DND-41 (cell line): ENCODE measurements at regions not wholly inside any gene's neighbourhood (a gene's known extent, or its start where the extent isn't known, plus 50 kb on each side); places are given as distances from the start of the nearest gene placed in this dataset.

Source experiments
- ATAC-seq: fragments of 200-7000 bp; cut with Tn5 transposase; 3 replicates; pipeline ENCODE4 v1.9.1; 2021; ENCODE audit warnings: low read depth; ENCODE audit not compliant: insufficient read depth
- DNase-seq: peaks from one replicate; pipeline ENCODE4 v3.0.0-alpha.2; 2020
- H2AFZ ChIP-seq: 2 replicates; pipeline ENCODE4 v1.6.0; 2012; ENCODE audit warnings: low read depth, low read length
- H3K27ac ChIP-seq: 2 replicates; pipeline ENCODE4 v1.5.1; 2012; ENCODE audit warnings: low read length, inconsistent platforms
- H3K27me3 ChIP-seq: fragments of 200-600 bp; sonication (generic); 2 replicates; pipeline ENCODE4 v1.6.0; 2012; ENCODE audit warnings: low read length, mild to moderate bottlenecking, inconsistent platforms; ENCODE audit not compliant: insufficient read depth, poor library complexity
- H3K36me3 ChIP-seq: 2 replicates; pipeline ENCODE4 v1.5.1; 2012; ENCODE audit warnings: low read length, inconsistent platforms; ENCODE audit not compliant: insufficient read depth
- H3K4me1 ChIP-seq: 2 replicates; pipeline ENCODE4 v1.5.1; 2012; ENCODE audit warnings: mild to moderate bottlenecking, low read length; ENCODE audit not compliant: insufficient read depth
- H3K4me2 ChIP-seq: 2 replicates; pipeline ENCODE4 v1.6.0; 2012; ENCODE audit warnings: mild to moderate bottlenecking, moderate library complexity, low read length, inconsistent platforms; ENCODE audit not compliant: insufficient read depth
- H3K4me3 ChIP-seq, 2 experiments: fragments of 200-600 bp in 1 of 2; shearing (Covaris generic) in 1 of 2; 2 replicates each; pipeline ENCODE4 v1.5.1; 2012 to 2016; ENCODE audit warnings: inconsistent platforms in 2 of 2, low read length in 2 of 2, mild to moderate bottlenecking in 2 of 2, low read depth in 1 of 2, moderate library complexity in 1 of 2
- H3K79me2 ChIP-seq: 2 replicates; pipeline ENCODE4 v1.6.0; 2012; ENCODE audit warnings: low read length, inconsistent platforms; ENCODE audit not compliant: insufficient read depth
- H3K9ac ChIP-seq: 2 replicates; pipeline ENCODE4 v1.6.0; 2012; ENCODE audit warnings: low read depth, mild to moderate bottlenecking, inconsistent platforms, low read length, moderate library complexity
- H3K9me3 ChIP-seq: 2 replicates; pipeline ENCODE4 v1.5.1; 2012; ENCODE audit warnings: low read length, moderate library complexity, mild to moderate bottlenecking, inconsistent platforms; ENCODE audit not compliant: insufficient read depth, severe bottlenecking
- H4K20me1 ChIP-seq: 2 replicates; pipeline ENCODE4 v1.6.0; 2012; ENCODE audit warnings: low read length; ENCODE audit not compliant: insufficient read depth
- CTCF ChIP-seq: IDR thresholded peaks from 2 replicates; pipeline ENCODE4 v1.5.1; 2012; ENCODE audit warnings: borderline replicate concordance, low read length, moderate library complexity, mild to moderate bottlenecking; ENCODE audit not compliant: poor library complexity, severe bottlenecking; ENCODE audit errors: extremely low read depth
- EZH2 ChIP-seq: IDR thresholded peaks from 3 replicates; pipeline ENCODE4 v1.6.1; 2012; ENCODE audit warnings: borderline replicate concordance, low read depth, mild to moderate bottlenecking, moderate library complexity, low read length, inconsistent platforms; ENCODE audit not compliant: severe bottlenecking

GRCh38 chr9:80964374-80964773, 725.0 kb downstream of the TLE1 start:
- Histone ChIP-seq H3K4me1 (no peaks in the 10 kb centered on the region), H2AFZ (no peak overlapping the region), H3K4me3 (no peak overlapping the region), H3K4me2 (no peak overlapping the region), H3K9ac (no peak overlapping the region), H3K79me2 (no peaks in the 10 kb centered on the region), H3K27me3 (no peaks in the 10 kb centered on the region), H4K20me1 (no peaks in the 10 kb centered on the region), H3K27ac (no peak overlapping the region), H3K36me3 (no peaks in the 10 kb centered on the region), H3K9me3 (no peaks in the 10 kb centered on the region)
- no peak for ATAC-seq
- DNase-seq: no peak
- TF ChIP-seq EZH2: no peak
- no peak for TF ChIP-seq CTCF

GRCh38 chr9:80957801-80958200, 731.5 kb downstream of the TLE1 start:
- Histone ChIP-seq H3K36me3 (no peaks in the 10 kb centered on the region), H4K20me1 (no peaks in the 10 kb centered on the region), H3K9me3 (no peaks in the 10 kb centered on the region), H3K79me2 (no peaks in the 10 kb centered on the region), H2AFZ (no peak overlapping the region), H3K4me3 (no peak overlapping the region), H3K27me3 (no peaks in the 10 kb centered on the region), H3K4me2 (no peak overlapping the region), H3K27ac (no peak overlapping the region), H3K9ac (no peak overlapping the region), H3K4me1 (no peaks in the 10 kb centered on the region)
- ATAC-seq: no peak
- TF ChIP-seq EZH2 (no peak), CTCF (no peak)
- no peak for DNase-seq

- Histone ChIP-seq H3K27ac (no peak overlapping the region), H3K36me3 (no peaks in the 10 kb centered on the region), H3K79me2 (no peaks in the 10 kb centered on the region), H3K4me2 (no peak overlapping the region), H3K27me3 (no peaks in the 10 kb centered on the region), H3K4me1 (no peaks in the 10 kb centered on the region), H4K20me1 (no peaks in the 10 kb centered on the region), H2AFZ (peak overlapping the region; percentile 38), H3K4me3 (no peak overlapping the region), H3K9ac (no peak overlapping the region), H3K9me3 (no peaks in the 10 kb centered on the region)
- ATAC-seq (no peak), DNase-seq (no peak)
- TF ChIP-seq EZH2 (no peak), CTCF (no peak)
Observed at GRCh38 chr9:80954521-80954920, 734.8 kb downstream of the TLE1 start.

GRCh38 chr9:80952363-80952922, 736.9 kb downstream of the TLE1 start:
- Histone ChIP-seq H3K4me1 (no peaks in the 10 kb centered on the region; the same call in 1 of the 2 replicates), H3K36me3 (no peaks in the 10 kb centered on the region), H3K4me3 (no peak overlapping the region), H3K9me3 (no peaks in the 10 kb centered on the region), H3K27ac (no peak overlapping the region), H3K27me3 (no peaks in the 10 kb centered on the region), H2AFZ (no peak overlapping the region), H4K20me1 (no peaks in the 10 kb centered on the region), H3K4me2 (no peak overlapping the region), H3K9ac (no peak overlapping the region), H3K79me2 (no peaks in the 10 kb centered on the region)
- no peak for TF ChIP-seq EZH2
- no peak for TF ChIP-seq CTCF
- DNase-seq (no peak), ATAC-seq (no peak)
